ENCODE measurements at regions not wholly inside any gene's neighbourhood (a gene's known extent, or its start where the extent isn't known, plus 50 kb on each side); places are given as distances from the start of the nearest gene placed in this dataset.

DNA sequence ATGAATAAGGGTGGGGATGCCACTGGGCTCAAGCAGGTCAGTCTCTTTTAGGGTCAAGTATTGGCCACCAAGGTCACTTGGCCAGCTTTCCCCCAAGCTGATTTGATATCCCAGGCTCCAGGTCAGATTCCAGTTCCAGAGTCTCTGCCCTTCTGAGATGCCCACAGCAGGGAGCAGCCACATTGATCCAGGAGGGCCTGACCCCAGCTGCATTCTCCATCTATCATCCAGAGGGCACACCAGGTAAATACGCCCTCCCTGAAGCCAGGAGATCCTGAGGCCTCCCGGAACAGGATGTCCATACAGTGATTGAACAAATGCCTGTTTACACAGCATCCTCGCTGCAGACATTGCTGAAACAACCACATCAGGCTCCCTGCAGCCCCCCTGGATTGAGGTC lies 264.6 kb upstream of the TLE3 start:
- no peak for TF ChIP-seq CTCF (IDR thresholded peaks at IDR 0.05; ENCODE audit: poor library complexity, severe bottlenecking)
- no peak for TF ChIP-seq POLR2AphosphoS5 (IDR thresholded peaks at IDR 0.05)
- TF ChIP-seq EZH2 (IDR thresholded peaks at IDR 0.05; ENCODE audit: borderline replicate concordance, insufficient read depth, low read length, poor library complexity, severe bottlenecking) = no peak
- no peak for TF ChIP-seq EP300 (conservative IDR thresholded peaks at IDR 0.05; ENCODE audit: poor library complexity, severe bottlenecking)
- TF ChIP-seq, protein P1, sequence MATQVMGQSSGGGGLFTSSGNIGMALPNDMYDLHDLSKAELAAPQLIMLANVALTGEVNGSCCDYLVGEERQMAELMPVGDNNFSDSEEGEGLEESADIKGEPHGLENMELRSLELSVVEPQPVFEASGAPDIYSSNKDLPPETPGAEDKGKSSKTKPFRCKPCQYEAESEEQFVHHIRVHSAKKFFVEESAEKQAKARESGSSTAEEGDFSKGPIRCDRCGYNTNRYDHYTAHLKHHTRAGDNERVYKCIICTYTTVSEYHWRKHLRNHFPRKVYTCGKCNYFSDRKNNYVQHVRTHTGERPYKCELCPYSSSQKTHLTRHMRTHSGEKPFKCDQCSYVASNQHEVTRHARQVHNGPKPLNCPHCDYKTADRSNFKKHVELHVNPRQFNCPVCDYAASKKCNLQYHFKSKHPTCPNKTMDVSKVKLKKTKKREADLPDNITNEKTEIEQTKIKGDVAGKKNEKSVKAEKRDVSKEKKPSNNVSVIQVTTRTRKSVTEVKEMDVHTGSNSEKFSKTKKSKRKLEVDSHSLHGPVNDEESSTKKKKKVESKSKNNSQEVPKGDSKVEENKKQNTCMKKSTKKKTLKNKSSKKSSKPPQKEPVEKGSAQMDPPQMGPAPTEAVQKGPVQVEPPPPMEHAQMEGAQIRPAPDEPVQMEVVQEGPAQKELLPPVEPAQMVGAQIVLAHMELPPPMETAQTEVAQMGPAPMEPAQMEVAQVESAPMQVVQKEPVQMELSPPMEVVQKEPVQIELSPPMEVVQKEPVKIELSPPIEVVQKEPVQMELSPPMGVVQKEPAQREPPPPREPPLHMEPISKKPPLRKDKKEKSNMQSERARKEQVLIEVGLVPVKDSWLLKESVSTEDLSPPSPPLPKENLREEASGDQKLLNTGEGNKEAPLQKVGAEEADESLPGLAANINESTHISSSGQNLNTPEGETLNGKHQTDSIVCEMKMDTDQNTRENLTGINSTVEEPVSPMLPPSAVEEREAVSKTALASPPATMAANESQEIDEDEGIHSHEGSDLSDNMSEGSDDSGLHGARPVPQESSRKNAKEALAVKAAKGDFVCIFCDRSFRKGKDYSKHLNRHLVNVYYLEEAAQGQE (IDR thresholded peaks at IDR 0.05; ENCODE audit: borderline replicate concordance) = no peak
- no peak for TF ChIP-seq SMC3 (conservative IDR thresholded peaks at IDR 0.05; ENCODE audit: poor library complexity)
- no peak for TF ChIP-seq TAF1 (IDR thresholded peaks at IDR 0.05; ENCODE audit: low read depth)
- no peak for TF ChIP-seq MXI1 (conservative IDR thresholded peaks at IDR 0.05; ENCODE audit: poor library complexity, severe bottlenecking)
- no peak for TF ChIP-seq RAD21 (conservative IDR thresholded peaks at IDR 0.05)

Data from neural cell (in vitro differentiated cells).